ENCODE measurements at regions not wholly inside any gene's neighbourhood (a gene's known extent, or its start where the extent isn't known, plus 50 kb on each side); places are given as distances from the start of the nearest gene placed in this dataset.

DNA sequence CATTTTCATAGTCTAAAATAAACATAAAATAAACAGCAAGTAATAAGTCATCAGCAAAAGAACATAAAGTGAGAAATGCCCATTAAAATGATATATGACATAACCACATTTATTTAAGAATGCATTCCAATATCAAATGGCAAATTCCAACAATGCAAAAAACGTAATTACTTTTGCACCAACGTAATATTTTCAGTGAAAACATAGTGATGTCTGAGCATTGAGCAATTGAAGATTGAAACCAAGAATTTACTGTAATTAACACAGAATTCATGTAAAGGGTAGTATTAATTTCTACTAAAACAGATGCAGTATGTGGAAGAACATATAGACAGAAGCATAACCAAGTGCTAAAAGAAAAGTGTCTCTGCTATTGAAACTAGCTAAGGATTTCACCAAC, 123.0 kb upstream of the TNS3 start:
- no peak overlapping the region for H3K4me3 Mint-ChIP-seq
- no peaks in the 10 kb centered on the region for H3K4me1 Mint-ChIP-seq
- H3K9me3 Mint-ChIP-seq = no peaks in the 10 kb centered on the region
- DNase-seq (ENCODE audit: low spot score in 2 of 2) = no peak
- ATAC-seq = no peak
- no peak overlapping the region for H3K27ac Mint-ChIP-seq
- no peaks in the 10 kb centered on the region for H3K36me3 Mint-ChIP-seq

DNA sequence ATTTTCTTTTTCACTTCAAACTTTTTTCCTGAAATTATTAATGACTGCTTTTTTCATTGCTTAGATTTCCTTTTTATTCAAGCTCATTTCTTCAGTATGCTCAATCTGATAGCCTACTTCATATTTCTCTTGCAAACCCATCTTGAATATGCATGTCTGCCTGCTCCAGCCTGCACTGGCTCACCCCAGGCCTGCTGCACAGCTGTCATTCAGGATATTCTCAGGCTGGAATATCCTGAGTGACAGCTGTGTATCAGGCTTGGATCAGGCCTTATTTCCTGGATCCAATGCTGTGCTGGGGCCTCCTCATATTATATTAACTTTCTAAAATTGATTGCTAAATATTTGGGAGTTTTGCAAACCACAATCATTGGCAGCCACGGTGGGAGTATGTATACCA, 120.2 kb upstream of the TNS3 start:
- Mint-ChIP-seq H3K9me3 (no peaks in the 10 kb centered on the region), H3K4me1 (no peaks in the 10 kb centered on the region), H3K27ac (no peak overlapping the region), H3K36me3 (no peaks in the 10 kb centered on the region), H3K4me3 (no peak overlapping the region)
- ATAC-seq (no peak), DNase-seq (ENCODE audit: low spot score in 2 of 2) (no peak)

DNA sequence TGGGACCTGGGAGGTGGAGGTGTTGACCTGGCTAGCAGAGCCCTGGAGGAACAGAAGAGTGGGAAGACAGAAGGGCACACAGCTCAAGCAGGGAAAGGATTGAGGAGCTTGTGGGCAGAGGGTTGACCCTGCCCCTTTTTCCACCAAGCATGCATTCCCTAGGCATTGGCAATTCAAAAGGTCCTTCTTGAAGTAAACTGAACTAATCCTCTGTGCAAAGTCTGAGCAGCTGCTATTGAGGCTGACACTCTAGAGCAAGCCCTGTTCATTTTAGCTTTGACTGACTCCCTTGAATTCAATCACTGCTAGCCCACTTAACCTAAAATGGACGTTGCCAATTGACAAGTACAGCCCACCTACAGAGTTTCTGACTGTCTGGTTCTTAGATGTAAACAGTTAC, 116.5 kb upstream of the TNS3 start:
- no peaks in the 10 kb centered on the region for H3K9me3 Mint-ChIP-seq

DNA sequence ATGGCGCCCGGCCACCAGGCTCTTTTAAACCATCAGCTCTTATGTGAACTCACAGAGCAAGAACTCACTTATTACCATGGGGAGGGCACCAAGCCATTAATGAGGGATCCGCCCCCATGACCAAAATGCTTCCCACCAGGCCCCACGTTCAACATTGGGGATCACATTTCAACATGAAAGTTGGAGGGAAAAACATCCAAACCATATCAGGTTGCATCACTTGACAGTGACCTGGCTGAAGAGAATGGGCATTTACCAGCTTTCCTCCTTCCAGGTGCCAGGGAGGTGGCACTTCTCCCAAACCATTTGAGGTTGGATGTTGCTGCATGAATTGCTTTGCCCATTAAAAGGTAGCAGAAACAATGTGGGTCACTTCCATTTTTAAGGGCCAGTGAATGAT, 115.6 kb upstream of the TNS3 start:
- Mint-ChIP-seq H3K27ac (no peak overlapping the region), H3K4me1 (no peaks in the 10 kb centered on the region), H3K4me3 (no peak overlapping the region)

More for the DNA sequence above, 116.5 kb upstream of the TNS3 start:
- no peak for DNase-seq (ENCODE audit: low spot score in 2 of 2)
- H3K27ac Mint-ChIP-seq = no peak overlapping the region
- H3K4me3 Mint-ChIP-seq = no peak overlapping the region
- H3K4me1 Mint-ChIP-seq = no peaks in the 10 kb centered on the region
- no peak for ATAC-seq
- no peaks in the 10 kb centered on the region for H3K36me3 Mint-ChIP-seq

GRCh38 chr7:47696152-47696710, 114.3 kb upstream of the TNS3 start:
- DNase-seq (ENCODE audit: low spot score in 2 of 2) (no peak), ATAC-seq (no peak)
- Mint-ChIP-seq H3K27ac (no peak overlapping the region), H3K36me3 (no peaks in the 10 kb centered on the region), H3K4me1 (no peaks in the 10 kb centered on the region), H3K4me3 (no peak overlapping the region), H3K9me3 (no peaks in the 10 kb centered on the region)

More for the DNA sequence above, 115.6 kb upstream of the TNS3 start:
- no peaks in the 10 kb centered on the region for H3K36me3 Mint-ChIP-seq
- DNase-seq (ENCODE audit: low spot score in 2 of 2) (no peak), ATAC-seq (no peak)
- no peaks in the 10 kb centered on the region for H3K9me3 Mint-ChIP-seq

DNA sequence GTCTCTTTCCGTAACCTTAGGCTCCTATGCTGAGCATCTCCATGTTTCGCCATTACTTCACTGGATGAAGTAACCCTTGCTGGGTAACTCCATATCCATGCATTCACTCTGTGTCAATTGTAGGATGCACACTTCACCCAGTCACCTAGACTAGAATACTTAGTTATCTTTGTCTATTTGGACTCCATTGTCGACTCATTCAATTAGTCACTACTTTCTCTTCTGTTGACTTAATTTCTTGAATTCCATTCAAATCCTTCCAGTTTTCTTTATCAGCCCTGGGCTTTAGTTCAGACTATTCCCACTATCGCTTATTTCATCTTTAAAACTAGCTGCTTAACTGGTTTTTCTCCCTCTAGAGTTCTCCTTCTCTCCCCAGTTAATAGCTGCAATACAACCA, 111.3 kb upstream of the TNS3 start:
- Mint-ChIP-seq H3K36me3 (no peaks in the 10 kb centered on the region), H3K9me3 (no peaks in the 10 kb centered on the region), H3K4me1 (no peaks in the 10 kb centered on the region), H3K4me3 (no peak overlapping the region), H3K27ac (no peak overlapping the region)
- DNase-seq (ENCODE audit: low spot score in 2 of 2) (no peak), ATAC-seq (no peak)

DNA sequence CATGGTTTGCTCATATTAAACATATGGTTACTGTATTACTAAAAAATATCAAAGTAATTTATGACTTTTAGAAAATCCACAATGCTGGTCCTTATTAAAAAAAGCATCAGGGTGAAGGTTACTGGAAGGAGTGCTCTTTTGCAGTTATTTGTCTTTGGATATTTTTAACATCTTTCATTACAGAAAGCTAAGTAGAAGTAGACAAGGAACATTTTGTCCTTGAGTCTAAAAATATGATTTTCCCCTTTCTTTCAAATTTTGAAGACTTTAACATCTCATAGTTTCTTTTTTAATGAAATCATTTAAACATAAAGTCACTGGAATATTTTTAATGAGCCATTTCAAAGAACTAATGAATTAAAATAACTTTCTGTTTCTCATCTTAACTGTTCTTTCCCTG, 110.1 kb upstream of the TNS3 start:
- Mint-ChIP-seq H3K9me3 (no peaks in the 10 kb centered on the region), H3K4me3 (no peak overlapping the region), H3K36me3 (no peaks in the 10 kb centered on the region), H3K4me1 (no peaks in the 10 kb centered on the region), H3K27ac (no peak overlapping the region)
- DNase-seq (ENCODE audit: low spot score in 2 of 2) = no peak
- ATAC-seq = no peak

- no peak overlapping the region for H3K4me3 Mint-ChIP-seq
- no peaks in the 10 kb centered on the region for H3K4me1 Mint-ChIP-seq
Observed at GRCh38 chr7:47690902-47691558, 109.1 kb upstream of the TNS3 start.

GRCh38 chr7:47689558-47689957, 107.6 kb upstream of the TNS3 start:
- no peaks in the 10 kb centered on the region for H3K4me1 Mint-ChIP-seq
- ATAC-seq (no peak), DNase-seq (ENCODE audit: low spot score in 2 of 2) (no peak)
- H3K27ac Mint-ChIP-seq = no peak overlapping the region
- H3K36me3 Mint-ChIP-seq = no peaks in the 10 kb centered on the region
- H3K9me3 Mint-ChIP-seq = no peaks in the 10 kb centered on the region
- no peak overlapping the region for H3K4me3 Mint-ChIP-seq

More at GRCh38 chr7:47690902-47691558, 109.1 kb upstream of the TNS3 start:
- no peaks in the 10 kb centered on the region for H3K9me3 Mint-ChIP-seq
- no peak for ATAC-seq
- DNase-seq (ENCODE audit: low spot score in 2 of 2) = no peak
- H3K36me3 Mint-ChIP-seq = no peaks in the 10 kb centered on the region
- H3K27ac Mint-ChIP-seq = no peak overlapping the region

- H3K36me3 Mint-ChIP-seq = no peaks in the 10 kb centered on the region
- no peaks in the 10 kb centered on the region for H3K4me1 Mint-ChIP-seq
- H3K4me3 Mint-ChIP-seq = no peak overlapping the region
- H3K27ac Mint-ChIP-seq = no peak overlapping the region
- H3K9me3 Mint-ChIP-seq = no peaks in the 10 kb centered on the region
- DNase-seq (ENCODE audit: low spot score in 2 of 2) (no peak), ATAC-seq (no peak)
Observed at GRCh38 chr7:47688311-47689100, 106.6 kb upstream of the TNS3 start.

GRCh38 chr7:47685712-47686376, 103.9 kb upstream of the TNS3 start:
- Mint-ChIP-seq H3K36me3 (no peaks in the 10 kb centered on the region), H3K27ac (no peak overlapping the region), H3K4me1 (no peaks in the 10 kb centered on the region), H3K9me3 (no peaks in the 10 kb centered on the region), H3K4me3 (no peak overlapping the region)
- ATAC-seq (no peak), DNase-seq (ENCODE audit: low spot score in 2 of 2) (no peak)

DNA sequence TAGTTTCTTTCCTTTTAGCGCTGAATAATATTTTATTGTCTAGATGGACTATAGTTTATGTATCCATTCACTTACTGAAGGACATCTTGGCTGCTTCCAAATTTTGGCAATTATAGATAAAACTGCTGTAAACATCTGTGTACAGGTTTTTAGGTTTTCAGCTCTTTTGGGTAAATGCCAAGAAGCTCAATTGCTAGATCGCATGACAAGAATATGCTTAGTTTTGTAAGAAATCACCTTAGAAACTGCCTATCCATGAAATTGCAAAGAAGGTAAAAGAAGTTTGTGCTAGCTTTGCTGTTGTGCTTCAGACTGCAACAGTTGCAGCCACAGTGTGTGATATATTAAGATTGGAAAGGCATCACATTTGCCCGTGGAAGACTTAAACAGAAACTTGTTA, 103.2 kb upstream of the TNS3 start:
- DNase-seq (ENCODE audit: low spot score in 2 of 2) (no peak), ATAC-seq (no peak)
- Mint-ChIP-seq H3K9me3 (no peaks in the 10 kb centered on the region), H3K4me3 (no peak overlapping the region), H3K36me3 (no peaks in the 10 kb centered on the region), H3K4me1 (no peaks in the 10 kb centered on the region), H3K27ac (no peak overlapping the region)

DNA sequence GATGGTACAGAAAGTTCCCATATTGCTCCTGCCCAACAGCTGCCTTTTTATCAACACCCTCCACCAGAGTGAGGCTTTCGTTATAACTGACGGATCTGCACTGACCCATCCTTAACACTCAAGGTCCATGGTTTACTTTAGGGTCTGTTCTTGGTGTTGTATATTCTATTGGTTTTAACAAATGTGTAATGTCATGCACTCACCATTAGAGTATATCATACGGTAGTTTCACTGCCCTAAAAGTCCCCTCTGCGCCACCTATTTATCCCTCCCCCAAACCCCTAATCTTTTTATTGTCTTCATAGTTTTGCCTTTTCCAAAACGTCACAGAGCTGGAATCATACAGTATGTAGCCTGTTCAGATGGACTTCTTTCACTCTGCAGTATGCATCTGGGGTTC, 102.8 kb upstream of the TNS3 start:
- no peaks in the 10 kb centered on the region for H3K4me1 Mint-ChIP-seq

DNA sequence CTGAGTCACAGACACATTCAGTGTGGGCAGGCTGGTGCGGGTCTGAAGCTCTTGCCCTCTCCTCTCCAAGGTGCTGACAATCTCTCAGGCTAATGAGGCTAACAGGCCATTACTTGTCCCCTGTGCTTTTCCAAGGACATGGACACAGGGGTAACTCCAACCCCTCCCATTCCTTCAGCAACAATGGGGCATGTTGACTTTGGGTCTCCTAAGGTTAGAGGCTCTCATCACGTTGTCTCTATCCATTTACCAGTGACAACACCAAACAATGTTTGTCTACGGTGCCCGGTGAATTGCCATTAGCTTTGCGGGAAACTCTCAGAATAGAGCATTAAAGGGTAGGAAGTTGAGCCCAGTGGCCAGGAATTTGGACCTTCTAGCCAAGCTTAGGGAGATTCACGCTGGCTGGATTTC, 101.6 kb upstream of the TNS3 start:
- DNase-seq (ENCODE audit: low spot score in 2 of 2) = no peak
- Mint-ChIP-seq H3K27ac (no peak overlapping the region), H3K9me3 (no peaks in the 10 kb centered on the region), H3K36me3 (no peaks in the 10 kb centered on the region), H3K4me1 (no peaks in the 10 kb centered on the region), H3K4me3 (no peak overlapping the region)
- no peak for ATAC-seq

More for the DNA sequence above, 102.8 kb upstream of the TNS3 start:
- H3K36me3 Mint-ChIP-seq = no peaks in the 10 kb centered on the region
- ATAC-seq (no peak), DNase-seq (ENCODE audit: low spot score in 2 of 2) (no peak)
- H3K9me3 Mint-ChIP-seq = no peaks in the 10 kb centered on the region
- no peak overlapping the region for H3K4me3 Mint-ChIP-seq
- no peak overlapping the region for H3K27ac Mint-ChIP-seq

DNA sequence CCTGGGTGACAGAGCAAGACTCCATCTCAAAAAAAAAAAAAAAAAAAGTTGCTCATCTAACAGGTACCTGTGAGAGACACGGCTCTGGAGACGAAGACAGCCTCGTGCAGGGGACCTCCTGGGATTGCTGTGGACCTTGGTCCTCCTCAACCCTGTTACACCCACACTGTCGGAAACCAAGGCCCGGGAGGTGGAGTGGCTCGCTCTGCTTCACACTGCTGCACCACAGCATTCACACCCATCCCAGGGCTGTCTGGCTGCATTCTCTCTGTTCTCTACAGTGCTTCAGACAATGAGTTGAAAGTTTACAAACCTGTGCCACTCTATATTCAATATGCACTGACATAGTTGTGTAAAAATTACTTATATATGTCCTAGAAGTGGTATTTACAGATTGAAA, 101.0 kb upstream of the TNS3 start:
- Mint-ChIP-seq H3K9me3 (peaks cover under 1% of the 10 kb centered on the region), H3K36me3 (no peaks in the 10 kb centered on the region), H3K4me3 (no peak overlapping the region), H3K4me1 (no peaks in the 10 kb centered on the region), H3K27ac (no peak overlapping the region)
- ATAC-seq (no peak), DNase-seq (ENCODE audit: low spot score in 2 of 2) (no peak)
